GM23338 (cell line): ENCODE measurements at regions not wholly inside any gene's neighbourhood (a gene's known extent, or its start where the extent isn't known, plus 50 kb on each side); places are given as distances from the start of the nearest gene placed in this dataset.

Experiments used
- EZH2 ChIP-seq: fragments of 200-600 bp; sonication (generic); IDR thresholded peaks from one replicate; pipeline ENCODE4 v1.8.0; 2017; ENCODE audit warnings: antibody characterized with exemption, mild to moderate bottlenecking, low read depth; ENCODE audit not compliant: unreplicated experiment
- EZH2phosphoT487 ChIP-seq: fragments of 200-600 bp; sonication (generic); IDR thresholded peaks from one replicate; pipeline ENCODE4 v1.8.1; 2018; ENCODE audit warnings: antibody characterized with exemption; ENCODE audit not compliant: unreplicated experiment
- NANOG ChIP-seq: IDR thresholded peaks from 2 replicates; pipeline ENCODE4 v1.6.1; 2016; ENCODE audit warnings: antibody characterized with exemption, borderline replicate concordance
- POLR2AphosphoS5 ChIP-seq: IDR thresholded peaks from 2 replicates; pipeline ENCODE4 v1.6.1; 2016; ENCODE audit warnings: antibody characterized with exemption, low read depth
- TF ChIP-seq, protein P1 (sequence below), 2 experiments: fragments of 200-600 bp in 1 of 2; sonication (generic) in 1 of 2; conservative IDR thresholded peaks; 2 replicates each; pipeline versions ENCODE4 v1.5.1 to v1.6.1; 2016 to 2017; ENCODE audit warnings: antibody characterized with exemption in 2 of 2, low read depth in 2 of 2, mild to moderate bottlenecking in 2 of 2, moderate library complexity in 1 of 2
- TF ChIP-seq, protein P2 (sequence below): IDR thresholded peaks from one replicate; pipeline ENCODE4 v1.6.1; 2018; ENCODE audit warnings: antibody characterized with exemption; ENCODE audit not compliant: unreplicated experiment

DNA sequence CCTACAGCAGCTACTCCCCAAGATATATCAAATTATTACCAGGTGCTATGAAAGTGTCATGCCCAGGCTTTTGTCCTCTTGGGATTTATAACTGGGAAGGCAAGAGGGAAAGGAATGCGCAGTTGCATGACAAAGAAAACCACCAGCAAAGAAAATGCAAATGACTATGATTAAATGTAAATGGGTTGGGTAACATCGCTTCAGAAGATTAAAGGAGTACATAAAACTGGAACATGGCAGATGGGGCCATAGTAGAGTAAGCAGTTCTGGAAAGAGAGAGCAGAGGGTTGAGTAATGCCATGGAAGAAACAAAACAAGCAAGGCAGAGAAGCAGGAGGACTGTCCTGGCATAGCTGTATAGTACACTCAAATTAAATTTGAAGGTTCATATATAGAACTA, 493.1 kb downstream of the NOVA1 start:
- TF ChIP-seq, protein P1, sequence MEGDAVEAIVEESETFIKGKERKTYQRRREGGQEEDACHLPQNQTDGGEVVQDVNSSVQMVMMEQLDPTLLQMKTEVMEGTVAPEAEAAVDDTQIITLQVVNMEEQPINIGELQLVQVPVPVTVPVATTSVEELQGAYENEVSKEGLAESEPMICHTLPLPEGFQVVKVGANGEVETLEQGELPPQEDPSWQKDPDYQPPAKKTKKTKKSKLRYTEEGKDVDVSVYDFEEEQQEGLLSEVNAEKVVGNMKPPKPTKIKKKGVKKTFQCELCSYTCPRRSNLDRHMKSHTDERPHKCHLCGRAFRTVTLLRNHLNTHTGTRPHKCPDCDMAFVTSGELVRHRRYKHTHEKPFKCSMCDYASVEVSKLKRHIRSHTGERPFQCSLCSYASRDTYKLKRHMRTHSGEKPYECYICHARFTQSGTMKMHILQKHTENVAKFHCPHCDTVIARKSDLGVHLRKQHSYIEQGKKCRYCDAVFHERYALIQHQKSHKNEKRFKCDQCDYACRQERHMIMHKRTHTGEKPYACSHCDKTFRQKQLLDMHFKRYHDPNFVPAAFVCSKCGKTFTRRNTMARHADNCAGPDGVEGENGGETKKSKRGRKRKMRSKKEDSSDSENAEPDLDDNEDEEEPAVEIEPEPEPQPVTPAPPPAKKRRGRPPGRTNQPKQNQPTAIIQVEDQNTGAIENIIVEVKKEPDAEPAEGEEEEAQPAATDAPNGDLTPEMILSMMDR (conservative IDR thresholded peaks at IDR 0.05; ENCODE audit: low read depth in 2 of 2), result no peak
- TF ChIP-seq POLR2AphosphoS5, result no peak
- TF ChIP-seq EZH2, result no peak
- TF ChIP-seq EZH2phosphoT487, result no peak
- no peak for TF ChIP-seq NANOG
- TF ChIP-seq, protein P2, sequence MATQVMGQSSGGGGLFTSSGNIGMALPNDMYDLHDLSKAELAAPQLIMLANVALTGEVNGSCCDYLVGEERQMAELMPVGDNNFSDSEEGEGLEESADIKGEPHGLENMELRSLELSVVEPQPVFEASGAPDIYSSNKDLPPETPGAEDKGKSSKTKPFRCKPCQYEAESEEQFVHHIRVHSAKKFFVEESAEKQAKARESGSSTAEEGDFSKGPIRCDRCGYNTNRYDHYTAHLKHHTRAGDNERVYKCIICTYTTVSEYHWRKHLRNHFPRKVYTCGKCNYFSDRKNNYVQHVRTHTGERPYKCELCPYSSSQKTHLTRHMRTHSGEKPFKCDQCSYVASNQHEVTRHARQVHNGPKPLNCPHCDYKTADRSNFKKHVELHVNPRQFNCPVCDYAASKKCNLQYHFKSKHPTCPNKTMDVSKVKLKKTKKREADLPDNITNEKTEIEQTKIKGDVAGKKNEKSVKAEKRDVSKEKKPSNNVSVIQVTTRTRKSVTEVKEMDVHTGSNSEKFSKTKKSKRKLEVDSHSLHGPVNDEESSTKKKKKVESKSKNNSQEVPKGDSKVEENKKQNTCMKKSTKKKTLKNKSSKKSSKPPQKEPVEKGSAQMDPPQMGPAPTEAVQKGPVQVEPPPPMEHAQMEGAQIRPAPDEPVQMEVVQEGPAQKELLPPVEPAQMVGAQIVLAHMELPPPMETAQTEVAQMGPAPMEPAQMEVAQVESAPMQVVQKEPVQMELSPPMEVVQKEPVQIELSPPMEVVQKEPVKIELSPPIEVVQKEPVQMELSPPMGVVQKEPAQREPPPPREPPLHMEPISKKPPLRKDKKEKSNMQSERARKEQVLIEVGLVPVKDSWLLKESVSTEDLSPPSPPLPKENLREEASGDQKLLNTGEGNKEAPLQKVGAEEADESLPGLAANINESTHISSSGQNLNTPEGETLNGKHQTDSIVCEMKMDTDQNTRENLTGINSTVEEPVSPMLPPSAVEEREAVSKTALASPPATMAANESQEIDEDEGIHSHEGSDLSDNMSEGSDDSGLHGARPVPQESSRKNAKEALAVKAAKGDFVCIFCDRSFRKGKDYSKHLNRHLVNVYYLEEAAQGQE, result no peak
